Endothelial cell of umbilical vein (primary cell): ENCODE measurements at regions not wholly inside any gene's neighbourhood (a gene's known extent, or its start where the extent isn't known, plus 50 kb on each side); places are given as distances from the start of the nearest gene placed in this dataset.

ENCODE experiments used
- BruUV-seq: library from RNA; stranded (reverse); fragments of 400-500 nt; replicated peaks from 2 replicates; lab custom pipeline; 2021; lab: Mats Ljungman, UMichigan
- CTCF ChIA-PET: fragments of 300-600, 350-600 bp; sonication (Branson Sonifier 250); formaldehyde crosslinking; loops from one replicate; lab custom pipeline; 2021; ENCODE audit warnings: antibody characterized with exemption, inconsistent platforms; lab: Charles Lee
- POLR2A ChIA-PET: fragments of 300-600, 350-600 bp; sonication (Branson Sonifier 250); formaldehyde crosslinking; loops from one replicate; lab custom pipeline; 2021; ENCODE audit warnings: antibody characterized with exemption, inconsistent platforms; lab: Charles Lee
- DNase-seq: peaks from one replicate; pipeline ENCODE4 v3.0.0-alpha.2; 2011; ENCODE audit warnings: low read depth, low spot score
- FAIRE-seq: peaks from 2 replicates; lab custom pipeline; 2011; peaks lifted over from hg19 to GRCh38; lab: Jason Lieb, UNC
- H2AFZ ChIP-seq: 2 replicates; pipeline ENCODE4 v1.6.0; 2012; ENCODE audit warnings: low read depth, low read length, control low read depth, inconsistent platforms
- H3K27ac ChIP-seq: 2 replicates; pipeline ENCODE4 v1.5.1; 2011; ENCODE audit warnings: low read depth, mild to moderate bottlenecking, control low read depth, low read length, moderate library complexity; ENCODE audit not compliant: insufficient read depth
- H3K27me3 ChIP-seq, 2 experiments: 2 replicates each; pipeline versions ENCODE4 v1.6.0 to v1.6.1; 2011; ENCODE audit warnings: low read length in 2 of 2, mixed read lengths in 1 of 2; ENCODE audit not compliant: control insufficient read depth in 2 of 2, insufficient read depth in 2 of 2
- H3K36me3 ChIP-seq, 2 experiments: 2 replicates in 1 of 2; 3 replicates in 1 of 2; pipeline ENCODE4 v1.5.1; 2011; ENCODE audit warnings: low read length in 2 of 2, mild to moderate bottlenecking in 1 of 2, moderate library complexity in 1 of 2; ENCODE audit not compliant: control insufficient read depth in 2 of 2, insufficient read depth in 2 of 2; ENCODE audit errors: extremely low read depth in 1 of 2
- H3K4me1 ChIP-seq: 3 replicates; pipeline ENCODE4 v1.5.1; 2011; ENCODE audit warnings: mild to moderate bottlenecking, low read length; ENCODE audit not compliant: control insufficient read depth, insufficient read depth; ENCODE audit errors: extremely low read depth
- H3K4me2 ChIP-seq: 2 replicates; pipeline ENCODE4 v1.6.1; 2011; ENCODE audit warnings: low read length, control low read depth, mixed read lengths; ENCODE audit not compliant: insufficient read depth
- H3K4me3 ChIP-seq, 3 experiments: fragments of 200-600 bp in 1 of 3; sonication (generic), shearing (Covaris generic) in 1 of 3; replicated peaks in 1 of 3; 2 replicates each; pipeline ENCODE4 v1.5.1; 2011 to 2016; ENCODE audit warnings: control low read depth in 3 of 3, low read length in 3 of 3, mild to moderate bottlenecking in 2 of 3, inconsistent platforms in 1 of 3, low read depth in 1 of 3, moderate library complexity in 1 of 3; ENCODE audit not compliant: insufficient read depth in 1 of 3
- H3K79me2 ChIP-seq: 2 replicates; pipeline ENCODE4 v1.6.0; 2012; ENCODE audit warnings: low read length, inconsistent platforms; ENCODE audit not compliant: control insufficient read depth, insufficient read depth
- H3K9ac ChIP-seq: replicated peaks from 2 replicates; pipeline ENCODE3; 2011; ENCODE audit warnings: low read length, control low read depth; ENCODE audit not compliant: insufficient read depth; ENCODE audit errors: extremely low read depth
- H3K9me1 ChIP-seq: replicated peaks from 3 replicates; pipeline ENCODE4 v1.6.0; 2011; ENCODE audit warnings: mild to moderate bottlenecking, low read length; ENCODE audit not compliant: control insufficient read depth, insufficient read depth; ENCODE audit errors: extremely low read depth
- H3K9me3 ChIP-seq: replicated peaks from 2 replicates; pipeline ENCODE4 v1.5.1; 2012; ENCODE audit warnings: low read length, inconsistent platforms; ENCODE audit not compliant: control insufficient read depth, insufficient read depth
- H4K20me1 ChIP-seq: replicated peaks from 2 replicates; pipeline ENCODE3; 2011; ENCODE audit warnings: mild to moderate bottlenecking, low read length; ENCODE audit not compliant: control insufficient read depth, insufficient read depth; ENCODE audit errors: extremely low read depth
- CTCF ChIP-seq, 2 donors: IDR thresholded peaks; 1 replicate in 1 of 2; 2 replicates in 1 of 2; pipeline ENCODE4 v1.5.1; 2011; ENCODE audit warnings: low read length in 2 of 2, mild to moderate bottlenecking in 2 of 2, moderate library complexity in 2 of 2, control low read depth in 1 of 2, inconsistent platforms in 1 of 2, low read depth in 1 of 2; ENCODE audit not compliant: insufficient read depth in 1 of 2; ENCODE audit errors: extremely low read depth in 1 of 2
- EZH2 ChIP-seq: IDR thresholded peaks from 2 replicates; pipeline ENCODE4 v1.6.1; 2012; ENCODE audit warnings: borderline replicate concordance, low read depth, mild to moderate bottlenecking, moderate library complexity, low read length, inconsistent platforms; ENCODE audit not compliant: severe bottlenecking
- FOS ChIP-seq: IDR thresholded peaks from 2 replicates; pipeline ENCODE4 v1.6.1; 2011; ENCODE audit warnings: mild to moderate bottlenecking, low read length, moderate library complexity, borderline replicate concordance; ENCODE audit not compliant: insufficient read depth
- GATA2 ChIP-seq: IDR thresholded peaks from 2 replicates; pipeline ENCODE4 v1.7.0; 2011; ENCODE audit warnings: low read depth, mild to moderate bottlenecking, moderate library complexity, mixed read lengths, low read length; ENCODE audit not compliant: insufficient read length, insufficient read depth
- JUN ChIP-seq: IDR thresholded peaks from 2 replicates; pipeline ENCODE4 v1.6.1; 2011; ENCODE audit warnings: borderline replicate concordance, low read depth; ENCODE audit not compliant: insufficient read length, insufficient read depth
- MAX ChIP-seq: IDR thresholded peaks from 2 replicates; pipeline ENCODE4 v1.6.1; 2011; ENCODE audit not compliant: insufficient read depth, insufficient read length
- MYC ChIP-seq: IDR thresholded peaks from one replicate; pipeline ENCODE4 v1.6.1; 2011; ENCODE audit warnings: mild to moderate bottlenecking, low read depth, low read length
- POLR2A ChIP-seq: IDR thresholded peaks from 2 replicates; pipeline ENCODE4 v1.6.1; 2012; ENCODE audit warnings: low read depth, mild to moderate bottlenecking, control low read depth, low read length
- POLR2AphosphoS5 ChIP-seq: IDR thresholded peaks from 2 replicates; pipeline ENCODE4 v1.6.1; 2012; ENCODE audit warnings: low read depth, mild to moderate bottlenecking, control low read depth, low read length, moderate library complexity; ENCODE audit not compliant: insufficient read depth
- dilution Hi-C: fragments of 300-500 bp; cut with MboI; formaldehyde crosslinking; loops from one replicate; pipeline ENCODE4 v1.15.0; 2019; ENCODE audit warnings: low sequenced_read_pairs; ENCODE audit not compliant: extremely low pct_ligation_motif_present
- intact Hi-C: fragments of 100-400 bp; cut with micrococcal nuclease; formaldehyde crosslinking; loops from one replicate; pipeline ENCODE4 v1.10.0; 2022

- FAIRE-seq (no peak), DNase-seq (no peak)
- no peaks in the 10 kb centered on the region for H3K36me3 ChIP-seq
- H4K20me1 ChIP-seq: no peaks in the 10 kb centered on the region
- H3K9me3 ChIP-seq: peaks cover 2% of the 10 kb centered on the region
- no peak overlapping the region for H3K9ac ChIP-seq
- intact Hi-C loops (no loop called here), dilution Hi-C loops (no loop called here)
- H3K27ac ChIP-seq: no peak overlapping the region
- H3K79me2 ChIP-seq: no peaks in the 10 kb centered on the region
- no peak overlapping the region for H3K4me3 ChIP-seq
- CTCF ChIA-PET: no interaction called here
- POLR2A ChIA-PET: no interaction called here
- no peak overlapping the region for H3K4me2 ChIP-seq
- no TSS peak for BruUV-seq
- peaks cover 3% of the 10 kb centered on the region for H3K4me1 ChIP-seq
- TF ChIP-seq CTCF (IDR thresholded peaks at IDR 0.05; ENCODE audit: extremely low read depth in 1 of 2, insufficient read depth in 1 of 2, low read depth in 1 of 2, low read length in 2 of 2) (no peak), MAX (no peak), EZH2 (no peak), FOS (no peak), POLR2A (no peak), JUN (no peak)
- H2AFZ ChIP-seq: no peak overlapping the region
- H3K9me1 ChIP-seq: no peaks in the 10 kb centered on the region
- H3K27me3 ChIP-seq: no peaks in the 10 kb centered on the region
Observed at GRCh38 chr6:140768133-140768532, 1364.6 kb upstream of the GJE1 start.

GRCh38 chr6:140766999-140767398 lies 1365.7 kb upstream of the GJE1 start:
- H3K27me3 ChIP-seq: no peaks in the 10 kb centered on the region
- BruUV-seq: no TSS peak
- H3K9ac ChIP-seq: no peak overlapping the region
- H3K9me1 ChIP-seq: no peaks in the 10 kb centered on the region
- CTCF ChIA-PET: interaction anchor here (1.1 kb wide), 1 partner anchor 10 kb away, joined by 3 read pairs; no protein-coding TSS in a partner anchor
- no peaks in the 10 kb centered on the region for H3K79me2 ChIP-seq
- DNase-seq (no peak), FAIRE-seq (no peak)
- peaks cover 2% of the 10 kb centered on the region for H3K9me3 ChIP-seq
- no peak for TF ChIP-seq EZH2
- no peak for TF ChIP-seq POLR2AphosphoS5
- no peak for TF ChIP-seq GATA2
- TF ChIP-seq MAX: no peak
- TF ChIP-seq FOS: no peak
- no peak for TF ChIP-seq CTCF (IDR thresholded peaks at IDR 0.05; ENCODE audit: extremely low read depth in 1 of 2, insufficient read depth in 1 of 2, low read depth in 1 of 2, low read length in 2 of 2)
- no peak for TF ChIP-seq MYC
- no peak for TF ChIP-seq JUN
- TF ChIP-seq POLR2A: no peak
- H2AFZ ChIP-seq: no peak overlapping the region
- dilution Hi-C loops (no loop called here), intact Hi-C loops (no loop called here)
- POLR2A ChIA-PET: no interaction called here
- H3K4me1 ChIP-seq: no peaks in the 10 kb centered on the region
- no peak overlapping the region for H3K27ac ChIP-seq
- H3K4me2 ChIP-seq: no peak overlapping the region
- no peaks in the 10 kb centered on the region for H3K36me3 ChIP-seq
- no peaks in the 10 kb centered on the region for H4K20me1 ChIP-seq
- no peak overlapping the region for H3K4me3 ChIP-seq
